HG03460 (cell line): ENCODE measurements at regions not wholly inside any gene's neighbourhood (a gene's known extent, or its start where the extent isn't known, plus 50 kb on each side); places are given as distances from the start of the nearest gene placed in this dataset.
A peak's percentile ranks its signal among the peaks of the same experiment; 100 is the strongest.

Experiments
- ATAC-seq: cut with Tn5 transposase; IDR thresholded peaks from one replicate; pipeline ENCODE4 v1.9.1; 2021; ENCODE audit not compliant: unreplicated experiment

DNA sequence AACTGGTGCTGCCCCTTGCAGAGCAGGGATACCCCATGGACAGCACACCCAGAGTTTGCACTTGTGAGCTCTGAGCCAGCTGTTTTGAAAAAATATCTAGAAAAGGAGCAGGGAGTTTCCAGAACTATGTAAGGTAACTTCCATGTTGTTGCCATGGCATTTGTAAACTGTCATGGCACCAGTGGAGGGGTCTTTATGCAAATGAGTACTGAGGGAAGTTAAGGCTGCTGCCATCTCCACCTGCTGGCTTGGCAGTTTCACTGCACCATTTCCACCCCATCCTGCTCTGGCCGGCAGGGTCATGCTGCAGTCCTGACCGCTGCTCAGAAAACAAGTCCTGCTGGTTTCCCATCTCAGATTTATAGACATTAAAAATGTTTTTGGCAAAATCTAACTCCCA is 52.3 kb upstream of the SNTG2 start:
- no peak for ATAC-seq

DNA sequence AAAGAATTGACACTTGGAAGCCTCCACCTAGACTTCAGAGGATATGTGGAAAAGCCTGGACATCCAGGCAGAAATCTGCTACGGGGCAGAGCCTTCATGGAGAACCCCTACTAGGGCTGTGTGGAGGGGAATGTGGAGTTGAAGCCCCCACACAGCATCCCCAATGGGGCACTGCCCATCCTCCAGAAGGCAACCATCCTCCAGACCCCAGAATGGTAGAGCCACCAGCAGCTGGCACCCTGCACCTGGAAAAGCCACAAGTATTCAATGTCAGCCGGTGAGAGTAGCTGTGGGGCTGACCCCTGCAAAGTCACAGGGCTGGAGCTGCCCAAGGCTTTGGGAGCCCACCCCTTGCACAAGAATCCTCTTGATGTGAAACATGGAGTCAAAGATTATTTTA is 53.6 kb upstream of the SNTG2 start:
- ATAC-seq: no peak

DNA sequence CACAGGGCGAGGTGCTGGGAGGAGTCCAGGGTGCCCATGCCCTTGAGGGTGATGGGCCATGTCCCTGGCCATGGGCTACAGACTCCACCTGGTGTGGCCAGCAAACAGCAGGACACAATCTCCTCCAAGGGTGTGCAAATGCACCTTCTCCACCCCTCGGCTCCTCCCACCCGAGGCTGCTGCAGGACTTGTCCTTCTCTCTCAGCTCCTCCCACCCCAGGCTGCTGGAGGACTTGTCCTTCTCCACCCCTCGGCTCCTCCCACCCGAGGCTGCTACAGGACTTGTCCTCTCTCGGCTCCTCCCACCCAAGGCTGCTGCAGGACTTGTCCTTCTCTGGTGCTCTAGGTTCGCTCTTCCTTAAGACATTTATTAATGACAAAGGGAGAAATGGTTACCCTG is 57.3 kb upstream of the SNTG2 start:
- no peak for ATAC-seq

DNA sequence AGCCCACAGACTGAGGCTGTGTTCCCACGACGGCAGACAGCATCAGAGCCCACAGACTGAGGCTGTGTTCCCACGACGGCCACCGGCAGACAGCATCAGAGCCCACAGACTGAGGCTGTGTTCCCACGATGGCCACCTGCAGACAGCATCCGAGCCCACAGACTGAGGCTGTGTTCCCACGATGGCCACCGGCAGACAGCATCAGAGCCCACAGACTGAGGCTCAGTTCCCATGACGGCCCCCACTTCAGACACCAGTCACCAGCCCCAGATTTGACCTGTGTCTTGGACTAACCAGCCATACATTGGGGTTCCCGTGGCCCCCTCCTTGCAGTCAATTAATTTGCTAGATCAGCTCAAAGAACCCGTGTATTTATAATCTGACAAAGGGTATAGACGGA is 57.8 kb upstream of the SNTG2 start:
- ATAC-seq: no peak

DNA sequence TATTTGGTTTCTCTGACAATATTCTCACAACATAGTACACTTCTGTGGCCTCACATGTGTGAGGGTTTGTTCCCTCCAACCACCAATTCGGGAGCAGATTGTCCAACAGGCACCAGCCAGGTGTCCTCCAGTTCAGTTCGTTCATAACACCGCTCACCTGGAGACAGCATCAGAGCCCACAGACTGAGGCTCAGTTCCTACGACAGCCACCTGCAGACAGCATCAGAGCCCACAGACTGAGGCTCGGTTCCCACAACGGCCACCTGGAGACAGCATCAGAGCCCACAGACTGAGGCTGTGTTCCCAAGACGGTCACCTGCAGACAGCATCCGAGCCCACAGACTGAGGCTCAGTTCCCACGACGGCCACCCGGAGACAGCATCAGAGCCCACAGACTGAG is 58.2 kb upstream of the SNTG2 start:
- ATAC-seq: no peak

DNA sequence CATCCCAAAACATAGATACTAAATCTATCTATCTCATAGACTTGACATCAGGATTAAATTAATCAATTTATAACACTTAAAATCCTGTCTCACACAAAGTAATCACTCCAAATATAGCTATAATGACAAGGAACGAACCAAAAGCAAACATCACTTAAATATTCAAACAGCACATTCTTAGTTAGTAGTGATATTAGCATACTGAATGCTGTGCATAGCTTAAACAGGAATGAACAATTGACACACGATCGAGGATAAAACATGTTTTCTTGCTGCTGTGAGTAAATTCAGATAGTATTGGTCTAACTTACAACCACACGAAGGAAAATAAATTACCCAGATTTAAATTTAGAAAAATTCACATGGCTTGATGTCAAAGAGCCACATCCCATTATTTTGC is 58.9 kb upstream of the SNTG2 start:
- no peak for ATAC-seq

DNA sequence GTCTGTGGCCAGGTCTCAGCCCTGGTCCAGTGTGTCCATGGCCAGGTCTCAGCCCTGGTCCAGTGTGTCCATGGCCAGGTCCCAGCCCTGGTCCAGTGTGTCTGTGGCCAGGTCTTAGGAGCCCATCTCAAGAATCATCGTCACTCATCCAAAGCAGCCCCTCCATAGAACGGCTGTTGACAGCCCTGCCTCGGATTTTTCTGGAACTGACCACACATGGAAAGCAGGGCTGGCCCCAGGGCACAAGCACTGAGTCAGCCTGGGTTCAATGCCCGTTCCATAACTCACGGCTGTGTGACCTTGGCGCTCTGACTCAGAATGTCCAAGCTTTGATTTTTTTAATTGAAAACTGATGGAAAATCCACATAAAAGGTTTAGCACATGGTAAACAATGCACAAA is 59.9 kb upstream of the SNTG2 start:
- no peak for ATAC-seq

DNA sequence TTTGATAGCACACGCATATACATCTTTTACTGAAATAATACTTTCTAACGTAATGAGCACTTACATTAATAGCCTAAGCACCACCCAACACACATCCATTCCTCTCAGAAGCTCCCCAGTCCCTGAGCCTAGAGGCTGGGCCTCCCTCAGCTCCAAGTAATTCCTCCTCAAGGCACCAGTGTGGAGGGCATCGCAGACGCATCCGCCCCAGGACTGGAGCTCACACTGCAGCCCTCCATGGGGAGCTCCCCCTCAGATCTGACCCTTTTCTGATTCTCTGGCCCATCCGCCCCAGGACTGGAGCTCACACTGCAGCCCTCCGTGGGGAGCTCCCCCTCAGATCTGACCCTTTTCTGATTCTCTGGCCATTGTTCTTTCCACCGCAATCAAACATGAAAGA is 60.4 kb upstream of the SNTG2 start:
- no peak for ATAC-seq

DNA sequence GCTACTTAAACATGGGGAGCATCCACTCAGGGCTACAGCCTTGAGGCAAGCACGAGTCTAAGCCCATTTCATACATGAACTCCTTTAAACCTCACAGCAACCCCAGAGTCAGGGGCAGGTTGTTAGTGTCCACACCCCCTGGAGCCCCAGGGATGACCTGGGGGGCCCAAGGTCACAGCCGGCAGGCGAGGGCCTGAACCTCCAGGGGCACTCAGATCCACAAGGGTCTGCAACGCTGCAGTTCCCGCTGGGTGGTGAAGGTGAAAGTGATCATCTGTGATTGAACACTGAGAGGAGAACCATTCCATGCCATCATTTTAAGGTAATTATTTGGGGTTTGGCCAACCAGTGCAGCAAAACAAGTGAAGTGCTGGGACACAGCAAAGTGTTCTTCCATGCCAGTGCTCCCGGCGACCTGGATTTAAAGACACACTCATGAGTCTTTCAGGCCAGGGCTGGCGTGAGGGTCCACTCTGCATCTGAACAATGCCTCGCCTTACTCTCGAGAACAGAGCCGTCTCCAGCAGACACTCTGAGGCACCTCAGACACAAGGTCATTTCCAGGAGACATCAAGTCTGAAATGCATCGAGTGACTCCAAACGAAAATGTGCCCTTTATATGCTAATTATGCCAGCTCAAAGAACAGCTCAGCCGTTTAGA is 61.6 kb upstream of the SNTG2 start:
- ATAC-seq: no peak

DNA sequence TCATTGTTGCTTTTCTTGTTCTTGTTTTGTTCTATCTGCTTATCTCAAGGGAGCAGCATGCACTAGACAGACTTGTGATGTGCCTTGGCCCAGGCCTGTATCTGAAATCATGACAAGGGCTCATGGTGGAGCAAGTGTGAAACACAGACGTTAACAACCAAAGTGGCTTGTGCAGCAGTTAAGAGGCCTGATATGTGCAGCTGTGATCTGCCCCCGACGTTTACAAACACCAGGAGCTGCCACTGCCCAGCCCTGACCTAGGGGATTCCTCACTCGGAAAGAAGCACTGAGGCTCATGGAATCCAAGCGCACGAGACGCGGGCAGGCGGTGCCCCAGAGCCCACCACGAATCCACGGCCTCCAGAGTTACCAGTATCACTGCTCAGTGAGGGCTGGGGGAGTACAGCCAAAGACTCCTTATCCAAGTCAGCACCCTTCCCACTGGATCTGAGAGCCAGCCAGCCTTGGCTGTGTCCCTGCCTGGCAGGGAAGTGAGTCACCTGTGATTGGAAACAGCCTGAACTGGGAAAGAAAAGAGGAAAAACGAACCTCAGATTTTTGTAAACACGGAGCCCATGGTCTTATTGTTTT is 62.3 kb upstream of the SNTG2 start:
- ATAC-seq: no peak

DNA sequence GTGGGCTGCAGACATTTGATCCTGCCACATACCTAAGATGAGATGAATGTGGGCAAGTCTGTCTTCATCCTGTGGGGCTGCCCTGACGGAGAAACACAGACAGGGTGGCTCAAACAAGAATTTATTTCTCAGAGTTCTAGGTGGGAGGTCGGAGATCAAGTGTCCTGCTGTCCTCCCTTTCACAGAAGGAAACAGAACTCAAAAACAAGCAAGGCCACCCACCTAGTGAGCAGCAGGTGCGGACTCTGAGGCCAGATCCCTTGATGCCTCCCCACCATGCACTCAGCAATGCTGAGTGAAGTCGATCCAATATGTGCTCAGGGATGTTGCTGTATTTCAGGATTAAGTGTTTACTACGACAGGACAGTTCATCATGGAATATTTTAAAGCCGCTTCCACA is 63.0 kb upstream of the SNTG2 start:
- no peak for ATAC-seq

DNA sequence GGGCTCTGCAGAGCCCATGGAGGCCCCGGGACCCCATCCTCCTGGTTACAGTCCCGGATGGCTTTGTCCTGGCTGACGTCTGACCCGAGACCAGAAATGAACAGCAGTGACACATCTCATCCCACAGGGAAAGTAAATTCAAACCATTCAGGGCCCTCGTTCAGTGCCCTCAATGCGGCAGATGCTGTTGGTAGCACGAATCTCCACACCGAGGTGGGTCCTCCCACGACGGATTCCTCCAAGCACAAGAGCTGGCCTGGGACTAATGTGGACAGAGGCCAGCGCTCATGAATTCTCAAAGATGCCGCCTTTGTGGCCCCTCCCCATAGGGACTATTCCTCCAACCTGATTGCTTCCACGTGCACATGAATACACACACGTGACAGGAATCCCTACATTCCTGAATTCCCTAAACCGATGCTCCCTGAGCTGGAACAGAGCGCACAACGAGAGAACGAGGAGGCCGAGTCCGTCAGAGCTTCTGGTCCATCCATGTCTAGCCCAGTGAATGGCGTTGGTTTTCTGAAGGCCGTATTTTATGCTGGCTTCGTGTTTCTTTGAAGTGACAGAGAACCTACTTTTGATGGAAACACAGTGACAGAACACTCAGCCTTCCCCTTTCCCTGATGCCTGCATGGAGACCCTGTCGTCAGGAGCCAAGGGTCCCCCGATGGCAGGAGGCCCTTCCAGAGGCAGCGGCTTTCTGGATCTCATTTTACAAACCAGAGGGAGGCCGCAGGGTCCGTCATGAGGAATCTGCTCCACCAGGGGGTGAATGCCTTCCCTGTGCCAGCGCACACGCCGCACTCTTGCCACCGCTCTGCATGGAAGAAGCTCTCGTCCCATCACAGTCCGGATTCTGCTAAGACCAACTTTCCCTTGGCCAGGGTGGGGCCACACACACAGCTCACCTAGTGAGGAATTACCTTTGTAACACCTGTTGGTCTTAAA is 64.3 kb upstream of the SNTG2 start:
- ATAC-seq: no peak

DNA sequence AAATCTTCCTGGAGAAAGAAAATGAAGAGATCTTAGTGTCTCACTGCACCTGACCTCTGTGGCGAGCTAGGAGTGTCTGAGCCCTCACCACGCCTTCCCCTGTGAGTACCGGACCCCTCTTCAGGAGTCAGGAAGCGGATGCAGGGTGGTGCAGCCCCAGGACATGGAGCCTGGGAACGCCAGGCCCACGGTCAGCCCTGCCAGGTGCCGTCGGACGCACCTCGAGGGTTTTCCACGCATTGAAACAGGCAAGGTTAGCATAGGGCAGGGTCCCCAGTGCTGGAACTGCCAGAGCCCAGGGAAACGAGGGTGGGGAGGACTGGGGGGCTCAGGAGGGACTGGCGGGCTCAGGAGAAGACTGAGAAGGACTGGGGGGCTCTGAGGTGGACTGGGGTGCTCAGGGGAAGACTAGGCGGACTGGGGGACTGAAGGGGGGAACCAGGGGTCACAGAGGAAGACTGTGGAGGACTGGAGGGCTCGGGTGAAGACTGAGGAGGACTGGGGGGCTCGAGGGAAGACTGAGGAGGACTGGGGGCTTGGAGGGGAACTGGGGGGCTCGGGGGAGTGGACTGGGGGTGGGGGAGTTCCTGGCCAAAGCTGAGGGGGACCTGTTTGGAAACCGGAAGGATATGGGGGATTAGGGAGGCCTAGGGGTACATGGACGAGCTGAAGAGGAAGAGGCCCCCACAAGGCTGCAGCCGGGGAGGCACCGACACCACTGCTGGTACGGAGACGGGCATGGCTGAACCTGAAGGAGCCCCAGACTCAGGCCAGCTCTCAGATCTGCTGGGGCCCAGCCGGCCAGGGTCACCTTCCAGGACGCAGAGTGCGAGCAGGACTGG is 65.2 kb upstream of the SNTG2 start:
- no peak for ATAC-seq

DNA sequence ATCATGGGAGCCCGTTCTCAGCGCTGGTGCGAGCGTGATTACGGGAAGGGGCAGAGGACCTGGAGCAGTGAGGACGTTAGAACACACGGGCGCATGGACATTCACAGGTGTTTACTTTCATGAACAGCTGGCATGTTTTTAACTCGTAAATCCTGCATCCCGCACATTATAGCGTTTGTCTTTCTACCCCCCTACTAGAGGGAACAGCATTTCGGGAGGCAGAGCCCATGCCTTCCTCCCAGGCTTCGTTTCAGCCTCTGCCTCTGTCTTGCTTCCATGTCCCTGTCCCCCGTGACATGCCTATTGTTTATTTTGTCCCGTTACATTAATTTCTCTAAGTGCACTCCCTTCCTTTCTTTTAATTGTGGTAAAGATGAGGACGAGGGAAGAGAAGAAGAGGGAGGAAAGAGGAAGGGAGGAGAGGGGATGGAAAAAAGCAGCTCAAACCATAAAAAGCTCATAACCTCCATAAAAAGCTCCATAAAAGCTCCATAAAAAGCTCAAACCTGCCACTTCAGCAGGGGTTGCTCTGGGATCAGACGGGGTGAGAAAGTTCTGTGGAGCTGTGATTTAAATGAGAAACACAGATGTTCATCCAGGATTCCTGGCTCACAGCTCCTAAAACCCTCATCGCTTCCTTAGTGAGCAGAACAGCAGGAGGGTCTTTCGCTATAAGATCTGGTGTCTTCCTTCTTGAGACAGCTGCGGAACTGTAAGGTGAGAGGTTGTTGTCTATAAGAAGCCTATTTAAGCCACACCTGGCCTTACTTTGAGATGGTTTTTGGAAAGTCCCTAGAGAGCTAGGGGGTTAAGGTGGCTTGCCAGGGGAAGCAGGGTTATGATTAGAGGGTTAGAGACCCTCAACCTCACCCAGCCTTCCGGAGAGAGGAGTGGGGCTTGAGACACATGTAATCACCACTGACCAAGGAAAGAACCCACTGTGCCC is 66.6 kb upstream of the SNTG2 start:
- no peak for ATAC-seq

DNA sequence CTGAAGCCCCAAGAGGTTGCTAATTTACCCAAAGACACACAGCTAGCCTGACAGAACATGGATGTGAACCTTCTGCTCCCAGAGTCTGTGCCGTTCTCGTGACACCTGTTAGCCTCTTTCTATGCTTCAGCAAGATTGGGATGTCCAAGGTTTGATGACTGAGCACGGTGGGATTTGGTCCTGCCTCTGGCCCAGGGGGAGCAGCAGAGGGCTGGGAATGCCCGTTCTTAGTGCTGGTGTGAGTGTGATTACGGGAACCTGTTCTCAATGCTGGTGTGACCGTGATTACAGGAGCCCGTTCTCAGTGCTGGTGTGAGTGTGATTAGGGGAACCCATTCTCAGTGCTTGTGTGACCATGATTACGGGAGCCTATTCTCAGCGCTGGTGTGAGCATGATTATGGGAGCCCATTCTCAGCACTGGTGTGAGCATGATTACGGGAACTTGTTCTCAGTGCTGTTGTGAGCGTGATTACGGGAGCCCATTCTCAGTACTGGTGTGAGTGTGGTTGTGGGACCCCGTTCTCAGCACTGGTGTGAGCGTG is 67.3 kb upstream of the SNTG2 start:
- no peak for ATAC-seq

DNA sequence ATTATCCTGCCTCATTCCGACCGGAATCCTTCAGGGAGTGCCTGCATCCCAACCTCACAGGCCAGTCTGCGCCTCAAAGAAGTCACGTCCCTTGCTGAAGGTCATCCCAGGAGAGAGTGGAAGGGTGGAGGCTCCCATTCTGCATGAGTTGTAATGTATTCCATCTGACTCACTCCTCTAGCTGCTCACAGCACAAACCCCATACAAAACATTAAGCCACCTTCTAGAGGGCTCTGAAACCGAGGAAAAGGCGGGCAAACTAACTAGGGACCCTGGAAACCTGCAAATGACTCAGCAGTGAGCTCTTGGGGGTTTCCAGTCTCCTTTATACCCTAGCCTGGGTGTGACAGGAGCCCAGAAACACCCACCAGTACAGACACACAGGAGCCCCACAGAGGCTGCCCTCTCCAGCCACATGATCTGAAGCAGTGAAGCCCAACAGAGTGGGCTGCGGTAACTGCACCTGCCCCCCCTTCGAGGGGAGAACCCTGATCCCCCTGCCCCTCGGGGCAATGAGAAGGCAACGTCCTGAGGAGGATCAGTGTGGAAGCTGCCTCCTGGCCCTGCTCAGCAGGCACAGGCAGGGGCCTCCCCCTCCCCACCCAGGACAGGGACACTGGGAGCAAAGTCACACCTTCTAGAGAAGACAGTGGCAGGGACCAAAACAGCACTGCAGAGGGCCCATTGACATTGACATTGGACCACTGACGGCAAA is 69.3 kb upstream of the SNTG2 start:
- ATAC-seq: peak; percentile 62

DNA sequence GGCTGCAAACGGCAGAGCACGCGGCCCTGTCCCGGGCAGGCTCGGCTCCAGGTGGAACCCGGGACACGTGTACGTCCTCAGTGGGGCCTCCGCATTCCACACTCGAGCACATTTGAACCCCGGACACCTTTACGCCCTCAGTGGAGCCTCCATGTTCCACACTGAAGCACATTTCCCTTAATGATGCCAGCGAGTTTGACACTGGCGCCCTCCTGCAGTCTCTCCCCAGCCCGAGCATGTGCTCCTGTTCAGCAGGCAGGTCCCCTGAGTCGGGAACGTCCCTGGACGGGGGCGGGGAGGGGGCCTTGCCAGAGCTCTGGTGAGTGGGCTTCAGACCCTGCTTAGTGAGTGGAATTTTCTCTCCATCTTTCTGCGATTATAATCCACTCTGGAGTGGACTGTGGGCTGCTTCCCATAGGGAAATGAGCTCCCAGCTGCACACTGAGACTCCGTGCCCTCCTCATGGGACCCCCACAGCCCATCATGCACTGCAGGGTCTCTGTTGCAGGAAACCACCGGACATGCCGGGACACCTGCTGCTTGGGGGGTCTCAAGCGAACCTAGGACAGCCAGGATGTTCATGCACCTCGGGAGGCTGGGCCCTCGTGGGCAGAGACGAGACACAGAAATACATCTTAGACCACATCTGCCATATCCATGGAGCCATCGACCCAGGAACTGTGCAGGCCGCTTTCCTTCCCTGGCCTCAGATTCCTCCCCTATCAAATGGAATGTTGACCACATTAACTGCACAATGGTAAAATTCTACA is 70.3 kb upstream of the SNTG2 start:
- no peak for ATAC-seq

DNA sequence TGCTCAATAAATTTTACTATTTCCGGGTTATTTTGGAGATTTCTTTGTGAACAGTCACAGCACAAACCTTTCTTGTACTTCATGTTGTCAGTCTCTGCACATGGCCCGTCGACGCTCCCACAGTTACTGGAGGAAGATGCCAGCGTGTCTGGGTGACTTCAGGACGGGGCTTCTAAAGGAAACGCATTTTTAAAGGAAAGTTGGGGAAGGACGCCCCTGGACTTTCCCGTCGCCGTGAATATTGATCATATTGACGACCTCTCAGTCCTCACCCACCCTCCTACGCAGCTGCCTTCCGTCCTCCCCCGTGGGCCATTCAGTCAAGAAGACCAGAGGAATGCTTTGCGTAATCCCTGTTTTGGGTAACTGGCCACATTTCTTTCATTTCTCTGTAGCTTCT is 71.1 kb upstream of the SNTG2 start:
- no peak for ATAC-seq
